NCI-H82 treated with DMSO at 0.1 percent for 48 hours (cell line): ENCODE measurements at regions not wholly inside any gene's neighbourhood (a gene's known extent, or its start where the extent isn't known, plus 50 kb on each side); places are given as distances from the start of the nearest gene placed in this dataset.
"Not testable (repeated sequence)": the region's sequence is repeated elsewhere in the genome, so short reads cannot be mapped to it uniquely, and the experiment has no call there.

Experiments
- DNase-seq: peaks from one replicate; lab custom pipeline; 2025; ENCODE audit not compliant: unreplicated experiment; lab: John Stamatoyannopoulos, UW

DNA sequence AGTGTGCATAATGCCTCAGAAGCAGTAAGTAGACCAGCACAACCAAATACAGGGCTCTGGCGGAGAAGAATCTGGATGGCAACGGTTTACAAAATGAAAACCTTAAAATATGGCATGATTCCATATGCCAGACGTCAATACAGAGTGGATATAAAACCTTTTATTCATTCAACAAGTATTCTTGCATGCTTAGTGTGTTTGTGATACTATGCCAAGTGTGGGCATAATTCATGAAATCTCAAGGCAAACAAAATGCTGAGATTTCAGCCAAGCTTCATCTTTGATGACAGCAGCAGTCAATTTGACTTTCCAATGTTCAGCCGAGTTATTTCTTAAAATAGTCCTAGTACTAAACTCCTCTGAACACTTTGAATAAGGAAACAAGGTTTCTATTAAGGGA, 119.4 kb downstream of the CD24 start:
- DNase-seq, result no peak

DNA sequence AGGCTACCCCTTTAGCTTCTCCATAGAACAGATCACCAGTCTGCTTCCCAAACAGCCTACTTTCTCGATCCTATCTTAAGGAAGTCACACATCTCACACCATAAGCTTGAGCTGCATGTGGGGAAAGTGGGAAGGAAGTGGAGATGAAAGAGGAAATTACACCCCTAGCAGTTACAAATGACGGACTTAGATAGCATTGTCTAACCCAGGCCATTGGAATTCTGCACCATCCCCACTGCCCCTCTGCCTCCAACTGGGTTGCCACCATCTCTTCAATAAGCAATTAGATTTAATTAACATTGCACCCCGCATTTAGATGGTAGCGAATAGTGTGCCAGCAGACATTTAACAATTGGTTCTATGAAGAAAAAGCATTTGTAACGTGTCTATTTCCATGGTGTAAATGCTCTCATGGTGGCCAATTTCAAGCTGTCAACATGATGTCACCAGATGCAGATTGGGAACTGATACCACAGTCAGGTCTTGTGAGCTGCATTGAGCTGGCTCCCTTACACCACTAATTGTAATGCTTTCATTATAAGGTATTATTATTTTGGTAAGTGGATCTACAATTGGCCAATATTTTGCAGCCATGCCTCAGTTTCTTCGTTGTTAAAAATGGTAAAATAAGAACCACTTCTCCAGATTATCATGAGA, 124.7 kb downstream of the CD24 start:
- no peak for DNase-seq

DNA sequence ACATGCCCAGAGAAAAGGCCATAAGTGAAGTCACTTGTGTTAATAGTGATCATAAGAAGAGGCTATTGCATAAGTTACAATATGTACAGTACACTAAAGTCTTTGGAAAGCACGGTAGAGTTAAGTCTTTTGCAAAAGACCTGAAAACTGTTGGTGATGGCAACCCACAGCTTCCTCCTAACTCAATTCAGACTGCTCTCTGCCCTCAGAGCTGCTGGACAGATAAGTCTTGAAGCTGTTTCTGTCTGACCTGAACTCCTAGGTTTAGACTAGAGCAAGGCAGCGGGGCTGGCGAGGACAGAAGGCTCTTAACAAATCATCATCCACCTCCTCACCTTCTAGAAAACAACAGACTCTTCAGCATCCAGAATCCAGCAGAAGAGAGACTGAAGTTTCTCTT, 125.4 kb downstream of the CD24 start:
- DNase-seq, result no peak

DNA sequence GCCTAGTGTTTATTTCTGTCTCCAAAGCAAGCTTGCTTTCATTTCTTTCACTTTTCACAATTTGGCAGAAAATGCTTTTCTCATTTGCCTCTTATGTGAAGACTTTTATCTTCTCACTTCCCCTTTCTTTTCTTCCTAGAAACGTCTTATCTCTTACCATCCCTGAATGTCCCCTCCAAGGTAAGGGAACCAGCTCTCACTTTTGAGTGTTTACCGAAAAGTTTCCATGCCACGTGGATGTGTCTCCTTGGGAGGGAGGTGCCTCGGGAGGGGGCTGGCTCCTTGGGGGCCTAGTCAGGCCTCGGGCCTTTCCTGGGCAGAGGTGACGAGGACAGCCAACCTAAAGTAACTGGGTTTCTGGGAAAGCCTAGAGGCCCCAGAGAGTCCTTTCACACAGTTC, 127.4 kb downstream of the CD24 start:
- no peak for DNase-seq

DNA sequence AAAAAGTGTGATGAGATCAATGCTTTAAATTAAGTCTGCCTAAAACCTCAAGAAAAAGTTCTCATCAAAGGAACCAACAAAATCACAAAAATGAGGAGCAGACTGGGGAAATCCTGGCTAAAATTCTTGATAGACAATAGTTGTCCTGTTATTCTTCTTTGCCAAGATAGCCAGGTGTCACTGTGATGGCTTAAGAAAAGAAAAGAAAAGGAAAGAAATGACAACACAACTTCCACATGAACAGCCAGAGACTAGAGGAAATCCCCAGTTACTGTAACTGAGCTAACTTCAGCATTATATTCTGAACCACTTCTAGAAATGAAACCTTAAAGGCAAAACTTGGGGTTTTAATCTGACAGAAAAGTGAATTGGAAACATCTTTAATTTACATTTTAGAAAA, 129.6 kb downstream of the CD24 start:
- DNase-seq, result no peak

DNA sequence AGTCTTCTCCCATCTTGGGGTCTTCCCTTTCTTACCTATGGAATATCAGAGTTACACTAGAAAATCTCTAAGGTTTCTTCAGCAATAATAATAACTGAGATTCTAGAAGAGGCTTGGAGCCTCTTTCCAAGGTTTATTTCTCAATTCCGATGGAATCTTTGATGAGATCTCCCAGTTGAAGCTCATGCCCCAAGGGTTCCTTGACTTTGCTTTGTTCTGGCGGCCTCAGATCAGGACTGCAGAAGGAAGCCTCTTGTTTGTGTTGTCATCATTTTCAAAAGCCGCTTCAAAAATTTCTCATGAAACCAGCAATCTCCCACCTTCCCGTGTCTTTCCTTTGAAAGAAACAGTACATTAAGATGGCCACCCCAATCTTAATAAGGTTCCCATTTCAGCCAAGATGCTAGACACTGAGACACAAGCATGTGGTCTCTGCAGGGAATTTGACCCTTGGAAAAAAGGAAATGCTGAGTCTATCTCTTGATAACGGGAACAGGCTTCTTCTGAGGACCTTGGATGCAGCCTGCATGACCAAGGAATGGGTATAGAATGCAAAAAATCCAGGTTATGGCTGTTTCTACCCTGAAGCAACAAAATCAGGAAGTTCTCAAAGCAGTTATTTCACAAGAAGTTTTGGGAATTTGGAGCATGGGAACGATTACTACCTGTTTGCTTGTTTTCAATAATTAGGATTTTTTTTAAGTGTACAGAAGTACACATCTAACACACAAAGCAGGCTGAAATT, 141.6 kb downstream of the CD24 start:
- DNase-seq, result no peak

DNA sequence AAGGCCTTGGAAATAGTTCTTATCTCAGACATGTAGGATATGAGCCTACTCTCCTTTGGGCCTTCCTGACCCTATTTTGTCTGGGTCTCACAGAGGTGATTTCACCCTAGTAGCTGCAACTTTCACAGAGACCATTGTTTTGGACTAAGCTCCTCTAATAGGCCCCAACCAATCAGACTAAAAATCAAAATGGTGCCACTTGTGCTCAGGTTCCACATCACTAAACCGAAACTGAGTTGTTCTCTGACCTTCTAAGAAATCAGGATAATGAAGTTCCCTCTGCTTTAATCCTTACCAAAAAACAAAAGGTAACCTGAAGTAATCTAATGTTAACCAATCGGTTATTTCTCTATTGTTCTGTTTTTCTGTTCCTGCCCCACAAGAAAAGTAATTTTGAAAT, 143.6 kb downstream of the CD24 start:
- DNase-seq, result no peak

DNA sequence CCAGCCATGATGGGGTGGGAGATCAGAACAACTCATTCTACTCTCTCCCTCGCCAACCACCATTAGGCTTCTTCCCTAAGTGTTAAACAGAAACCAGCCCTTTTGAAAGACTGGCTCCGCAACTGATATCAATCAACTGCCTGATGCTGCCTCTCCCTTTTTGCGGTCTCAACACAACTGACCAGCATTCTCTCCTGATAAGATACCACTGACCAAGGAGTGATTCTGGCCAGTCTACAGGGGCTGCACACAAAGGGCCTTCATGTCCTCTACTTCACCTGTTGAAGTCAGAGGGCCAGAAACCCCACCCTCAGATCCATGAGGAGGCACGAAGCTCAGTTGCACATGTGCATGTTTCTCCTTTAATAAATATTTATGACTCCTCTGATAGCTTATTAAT, 145.1 kb downstream of the CD24 start:
- no peak for DNase-seq

DNA sequence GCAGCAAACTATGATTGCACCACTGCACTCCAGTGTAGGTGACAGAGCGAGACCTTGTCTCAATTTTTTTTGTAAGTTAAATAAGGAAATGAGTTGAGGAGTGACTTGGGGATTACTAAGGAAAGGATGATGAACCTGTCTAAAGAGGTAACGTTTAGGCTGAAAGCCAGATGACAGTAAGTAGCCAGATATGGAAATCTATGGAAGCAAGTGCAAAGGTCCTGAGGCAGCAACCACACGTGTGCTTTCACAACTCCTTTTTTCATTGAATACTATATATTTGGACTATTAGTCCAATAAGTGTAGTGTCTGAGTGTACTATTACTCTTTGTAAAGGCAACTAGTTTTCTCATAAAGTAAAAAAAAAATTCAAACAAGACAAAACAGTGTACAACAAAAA, 147.4 kb downstream of the CD24 start:
- DNase-seq, result no peak

DNA sequence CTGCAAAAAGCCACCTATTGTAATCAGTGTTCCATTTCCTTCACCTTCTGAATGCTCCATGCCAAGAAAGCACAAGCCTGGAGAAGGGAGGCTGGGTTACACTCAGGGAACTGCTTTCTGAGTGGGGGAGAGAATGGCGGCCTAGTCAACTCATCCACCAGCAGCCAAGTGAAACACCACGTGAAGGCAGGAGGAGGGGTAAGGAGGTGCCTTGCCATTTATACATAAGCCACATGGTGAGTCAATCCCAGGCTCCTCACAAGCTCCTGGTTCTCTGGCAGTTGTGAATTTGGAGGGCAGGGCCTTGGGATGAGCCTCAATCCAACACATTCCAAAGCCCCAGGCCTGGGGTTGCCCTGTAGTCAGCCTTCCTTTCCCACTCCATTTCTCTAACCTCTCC, 149.4 kb downstream of the CD24 start:
- no peak for DNase-seq

DNA sequence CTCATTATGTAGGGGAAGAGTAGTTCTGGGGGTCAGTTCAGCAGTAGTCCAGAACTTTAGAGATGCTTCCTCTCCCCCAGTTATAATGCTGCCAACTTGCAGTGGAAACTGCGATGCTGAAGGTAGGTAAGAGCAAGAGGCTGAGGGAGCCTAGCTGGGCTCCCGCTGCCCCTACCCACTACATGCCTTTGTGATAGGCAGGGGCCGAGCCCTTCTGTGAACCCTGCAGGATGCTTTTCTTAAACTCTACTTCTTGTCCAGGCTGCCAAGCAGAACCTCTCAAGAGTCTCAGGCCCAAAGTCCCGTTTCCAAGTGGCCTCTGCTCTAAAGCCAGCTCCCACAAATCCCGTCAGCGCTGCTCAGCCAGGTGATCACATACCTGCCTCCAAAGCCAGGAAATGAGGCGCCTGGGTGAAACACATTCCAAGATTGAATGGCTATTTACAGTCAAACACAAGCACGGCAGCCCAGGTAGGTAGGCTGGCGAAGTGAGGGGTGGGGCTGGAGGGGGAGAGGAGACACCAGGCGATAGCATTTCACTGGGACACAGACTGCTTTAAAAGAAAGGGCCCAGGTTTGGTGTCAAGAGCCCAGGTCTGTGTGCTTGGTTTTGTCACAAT, 150.7 kb downstream of the CD24 start:
- no peak for DNase-seq

DNA sequence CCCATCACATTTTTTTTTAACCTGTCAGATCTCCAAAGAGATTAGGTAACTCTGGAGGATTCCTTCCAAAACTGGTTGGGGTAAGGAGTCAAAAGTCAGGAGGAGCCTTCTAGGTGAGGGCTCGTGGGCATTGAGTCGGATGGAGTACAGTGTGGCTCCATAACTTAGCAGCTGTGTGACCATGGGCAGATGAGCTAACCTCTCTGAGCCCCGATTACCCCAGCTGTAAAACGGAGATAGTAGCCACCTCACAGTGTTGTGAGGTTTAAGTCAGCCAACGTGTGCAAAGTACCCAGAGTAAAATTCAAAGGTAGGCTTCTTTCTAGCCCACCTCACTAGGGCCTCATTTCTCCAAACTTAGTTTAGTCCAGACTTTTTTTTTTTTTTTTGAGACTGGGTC, 151.5 kb downstream of the CD24 start:
- no peak for DNase-seq

DNA sequence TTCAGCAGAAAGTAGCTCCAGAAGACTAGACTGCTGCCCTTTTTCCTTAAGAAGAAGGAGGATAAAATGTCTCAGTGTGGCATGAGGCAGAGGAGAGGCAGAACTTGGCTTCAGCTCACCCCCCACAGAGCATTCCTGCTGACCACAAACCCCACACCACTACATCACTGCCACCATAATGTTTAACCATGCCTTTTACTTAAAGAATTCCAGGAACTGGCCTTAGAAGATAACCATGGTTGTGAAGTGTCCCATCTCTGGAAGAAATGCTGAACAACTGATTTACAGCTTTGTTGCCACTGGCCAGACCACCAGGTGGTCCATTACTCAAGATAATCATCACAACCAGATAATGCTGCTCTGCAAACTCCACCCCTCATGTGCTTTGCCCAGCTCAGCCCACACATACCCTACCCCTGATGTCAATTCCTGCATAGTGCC, 154.1 kb downstream of the CD24 start:
- DNase-seq, result no peak

DNA sequence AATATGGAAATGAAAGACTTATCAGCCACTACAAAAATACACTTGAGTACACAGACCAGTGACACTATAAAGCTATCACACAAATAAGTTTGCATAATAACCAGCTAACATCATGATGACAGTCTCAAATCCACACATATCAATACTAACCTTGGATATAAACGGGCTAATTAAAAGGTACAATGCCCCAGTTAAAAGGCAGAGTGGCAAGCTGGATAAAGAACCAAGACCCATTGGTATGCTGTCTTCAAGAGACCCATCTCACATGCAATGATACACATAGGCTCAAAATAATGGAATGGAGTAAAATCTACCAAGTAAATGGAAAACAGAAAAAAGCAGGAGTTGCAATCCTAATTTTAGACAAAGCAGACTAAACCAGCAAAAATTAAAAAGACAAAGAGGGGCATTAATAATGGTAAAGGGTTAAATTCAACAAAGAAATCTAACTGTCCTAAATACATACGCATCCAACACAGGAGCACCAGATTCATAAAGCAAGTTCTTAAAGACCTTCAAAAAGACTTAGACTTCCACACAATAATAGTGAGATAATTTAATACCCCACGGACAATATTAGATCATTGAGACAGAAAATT, 163.3 kb downstream of the CD24 start:
- DNase-seq, result no peak

DNA sequence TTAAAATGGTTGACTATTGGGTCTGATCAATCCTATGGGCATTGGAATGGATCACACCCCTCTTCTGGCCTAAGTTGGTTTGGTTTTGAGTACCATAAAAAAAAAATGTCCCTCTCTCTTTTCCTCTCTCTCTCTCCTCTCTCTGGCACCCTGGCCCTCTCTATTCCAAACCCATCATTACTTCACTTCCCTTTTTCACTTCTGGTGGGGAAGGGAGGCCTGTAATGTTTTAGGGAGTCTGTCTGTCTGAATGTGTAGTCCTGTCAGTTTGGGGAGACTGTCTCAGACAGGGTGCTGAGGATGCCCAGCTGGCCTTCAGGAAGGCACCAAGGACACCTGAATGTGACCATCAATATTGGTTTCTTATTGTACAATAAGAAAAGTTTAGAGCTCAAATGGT, 165.8 kb downstream of the CD24 start:
- no peak for DNase-seq

DNA sequence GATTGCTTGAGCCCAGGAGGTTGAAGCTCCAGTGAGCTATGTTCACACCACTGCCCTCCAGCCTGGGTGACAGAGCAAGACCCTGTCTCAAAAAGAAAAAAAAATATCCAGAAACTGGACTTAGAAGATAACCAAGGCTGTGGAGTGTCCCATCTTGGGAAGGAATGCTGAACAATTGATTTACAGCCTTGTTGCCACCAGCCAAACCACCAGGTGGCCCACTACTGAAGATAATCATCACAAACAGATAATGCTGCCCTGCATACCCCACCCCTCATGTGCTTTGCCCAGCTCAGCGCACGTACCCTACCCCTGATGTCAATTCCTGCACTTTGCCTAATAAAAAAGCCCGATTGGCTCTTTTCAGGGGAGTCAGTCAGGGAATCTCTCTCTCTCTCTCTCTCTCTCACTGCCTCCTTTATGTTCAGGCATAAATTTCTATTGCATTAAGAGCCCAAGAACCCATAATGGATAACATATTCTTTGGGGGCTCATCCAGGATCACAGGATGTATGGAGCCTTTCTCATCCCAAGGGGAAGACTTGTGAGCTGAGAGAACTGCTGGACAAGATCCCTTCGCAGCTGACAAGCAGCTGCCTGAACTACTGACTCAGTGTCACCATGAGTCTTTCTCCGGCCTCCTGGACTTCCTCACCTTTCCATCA, 166.4 kb downstream of the CD24 start:
- no peak for DNase-seq

DNA sequence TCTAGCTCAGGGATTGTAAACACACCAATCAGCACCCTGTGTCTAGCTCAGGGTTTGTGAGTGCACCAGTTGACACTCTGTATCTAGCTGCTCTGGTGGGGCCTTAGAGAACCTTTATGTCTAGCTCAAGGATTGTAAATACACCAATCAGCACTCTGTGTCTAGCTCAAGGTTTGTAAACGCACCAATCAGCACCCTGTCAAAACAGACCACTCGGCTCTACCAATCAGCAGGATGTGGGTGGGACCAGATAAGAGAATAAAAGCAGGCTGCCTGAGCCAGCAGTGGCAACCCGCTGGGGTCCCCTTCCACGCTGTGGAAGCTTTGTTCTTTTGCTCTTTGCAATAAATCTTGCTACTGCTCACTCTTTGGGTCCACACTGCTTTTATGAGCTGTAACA, 168.3 kb downstream of the CD24 start:
- not testable (repeated sequence) for DNase-seq

DNA sequence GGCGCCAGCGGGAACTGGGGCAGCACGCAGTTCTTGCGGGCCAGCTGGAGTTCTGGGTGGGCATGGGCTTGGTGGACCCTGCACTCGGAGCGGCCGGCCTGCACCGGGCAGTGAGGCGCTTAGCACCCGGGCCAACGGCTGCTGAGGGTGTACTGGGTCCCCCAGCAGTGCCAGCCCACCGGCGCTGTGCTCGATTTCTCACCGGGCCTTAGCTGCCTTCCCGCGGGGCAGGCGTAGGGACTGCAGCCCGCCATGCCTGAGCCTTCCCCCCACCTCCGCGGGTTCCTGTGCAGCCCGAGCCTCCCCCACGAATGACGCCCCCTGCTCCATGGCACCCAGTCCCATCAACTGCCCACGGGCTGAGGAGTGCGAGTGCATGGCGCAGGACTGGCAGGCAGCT, 168.8 kb downstream of the CD24 start:
- no peak for DNase-seq

DNA sequence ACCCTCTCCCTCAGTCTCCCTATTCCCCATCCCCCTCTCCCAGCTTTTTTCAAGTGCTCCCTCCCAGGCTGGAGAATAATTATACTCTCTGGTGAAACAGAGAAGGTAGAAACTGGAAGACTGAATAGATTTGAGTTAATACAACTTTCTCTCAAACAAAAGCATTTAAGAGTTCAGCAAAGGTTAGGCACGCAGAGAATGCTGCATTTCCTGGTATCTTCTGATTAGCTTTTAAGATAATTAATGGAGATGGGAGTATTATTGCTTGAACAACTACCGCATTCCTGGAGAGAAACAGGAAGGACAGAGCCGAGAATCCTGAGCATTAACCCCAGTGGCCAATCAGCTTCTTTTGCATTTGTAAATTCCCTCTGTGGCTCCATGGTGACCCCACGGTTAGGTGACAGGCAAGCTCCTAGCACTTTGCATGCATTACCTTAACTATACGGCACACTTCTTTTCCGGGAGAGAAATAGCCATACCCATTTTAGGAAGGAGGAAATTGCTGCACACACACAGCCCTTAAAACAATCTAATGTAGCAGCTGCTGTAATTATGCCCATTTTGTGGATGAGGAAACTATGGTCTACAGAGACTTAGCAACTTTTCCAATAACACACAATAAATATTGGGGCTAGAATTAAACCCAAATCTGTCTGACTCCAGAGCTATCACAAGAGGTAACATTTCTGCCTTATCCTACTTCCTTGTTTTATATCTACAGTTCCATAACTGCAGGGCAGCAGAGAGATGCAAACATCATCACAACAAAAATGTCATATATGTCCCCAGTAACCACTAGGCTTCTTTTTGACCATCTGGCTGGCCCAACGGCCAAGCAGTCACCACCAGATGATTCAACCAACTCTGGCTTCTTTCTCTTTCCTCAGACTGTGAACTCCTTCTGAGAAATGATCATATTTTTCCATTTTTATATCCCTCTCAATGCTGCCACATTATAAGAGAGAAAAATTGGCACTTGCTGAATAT, 169.9 kb downstream of the CD24 start:
- no peak for DNase-seq

DNA sequence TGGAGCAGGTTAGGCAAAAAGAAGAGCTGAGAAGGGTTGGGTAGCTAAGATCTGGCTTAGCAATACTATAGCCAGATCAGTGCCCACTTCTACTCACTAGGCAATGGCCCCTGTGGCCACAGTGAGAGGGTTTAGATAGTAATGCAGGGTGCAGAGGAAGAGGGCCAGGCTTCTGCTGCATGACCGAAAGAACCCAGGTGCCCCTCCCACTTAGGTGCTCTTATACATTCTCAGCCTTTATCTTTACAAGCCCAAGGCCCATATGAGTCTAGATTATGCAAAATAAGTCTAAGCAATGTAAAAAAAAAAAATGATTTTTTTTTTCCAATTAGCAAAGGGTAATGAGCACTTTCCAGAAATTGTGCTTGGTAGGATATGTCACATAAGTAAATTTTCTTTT, 171.3 kb downstream of the CD24 start:
- no peak for DNase-seq
